Testis (tissue), 2 donors: ENCODE measurements at regions not wholly inside any gene's neighbourhood (a gene's known extent, or its start where the extent isn't known, plus 50 kb on each side); places are given as distances from the start of the nearest gene placed in this dataset.

Experiments
- DNase-seq: peaks from one replicate; pipeline ENCODE4 v3.0.0-alpha.2; 2019
- H3K27ac ChIP-seq, 2 donors: fragments of 200-600 bp; sonication (generic); one replicate each; pipeline ENCODE4 v1.5.1; 2019
- H3K27me3 ChIP-seq: fragments of 200-600 bp; sonication (generic); one replicate; pipeline ENCODE4 v1.5.1; 2019
- H3K36me3 ChIP-seq: fragments of 200-600 bp; sonication (generic); one replicate; pipeline ENCODE4 v1.5.1; 2017; ENCODE audit warnings: low read depth; ENCODE audit errors: missing control alignments
- H3K4me1 ChIP-seq: fragments of 200-600 bp; sonication (generic); one replicate; pipeline ENCODE4 v1.5.1; 2019
- H3K4me3 ChIP-seq, 2 donors: fragments of 200-600 bp; sonication (generic); one replicate each; pipeline ENCODE4 v1.5.1; 2017 to 2019
- H3K9me3 ChIP-seq: fragments of 200-600 bp; sonication (generic); one replicate; pipeline ENCODE4 v1.5.1; 2017
- POLR2A ChIP-seq: fragments of 450-650 bp; IDR thresholded peaks from one replicate; pipeline ENCODE4 v1.6.1; 2017; ENCODE audit warnings: antibody characterized with exemption, mild to moderate bottlenecking, moderate library complexity
- WGBS, 2 donors: methylation state at CpG; one replicate each; pipeline ENCODE4 v1.1.5; 2018; 5-methylcytosine and 5-hydroxymethylcytosine counted together
- intact Hi-C: fragments of 100-400 bp; cut with DNase I; formaldehyde crosslinking; loops from one replicate; pipeline ENCODE4 v1.15.1; 2023; ENCODE audit warnings: low total_unique reads
- TF ChIP-seq, protein P1 (sequence below), 3 experiments: fragments of 450-650 bp in 2 of 3; fragments of 200-600 bp in 1 of 3; sonication (generic) in 1 of 3; IDR thresholded peaks; one replicate each; pipeline ENCODE4 v1.5.1; 2016 to 2019; ENCODE audit warnings: antibody characterized with exemption in 3 of 3, mild to moderate bottlenecking in 2 of 3, moderate library complexity in 1 of 3

DNA sequence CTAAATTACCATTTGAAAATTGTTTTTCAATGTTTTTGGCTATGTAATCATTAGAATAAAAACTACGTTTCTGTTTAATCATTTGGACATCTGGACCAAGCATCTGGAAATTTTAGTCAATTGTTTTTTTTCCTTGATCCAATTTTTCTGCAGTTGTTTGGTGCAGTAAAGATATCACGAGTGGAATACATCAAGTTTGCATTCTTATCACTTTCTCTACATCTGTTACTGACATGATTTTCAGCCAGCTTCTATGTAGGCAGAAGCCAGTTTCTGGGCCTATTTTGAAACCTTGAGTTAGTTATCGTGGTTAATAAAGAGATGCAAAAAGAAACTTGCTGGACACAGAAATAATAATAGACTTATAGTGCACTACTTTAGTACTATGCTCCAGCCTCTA is 277.9 kb upstream of the ADAMTS5 start:
- DNase-seq, result no peak
- Histone ChIP-seq H3K4me3 (no peak overlapping the region), H3K4me1 (no peaks in the 10 kb centered on the region), H3K9me3 (no peaks in the 10 kb centered on the region), H3K27me3 (no peaks in the 10 kb centered on the region), H3K27ac (no peak overlapping the region), H3K36me3 (no peaks in the 10 kb centered on the region)
- 55 to 64% methylated on average over 3 of the region's 3 CpGs for WGBS, 2 donors
- no peak for TF ChIP-seq POLR2A
- TF ChIP-seq, protein P1, sequence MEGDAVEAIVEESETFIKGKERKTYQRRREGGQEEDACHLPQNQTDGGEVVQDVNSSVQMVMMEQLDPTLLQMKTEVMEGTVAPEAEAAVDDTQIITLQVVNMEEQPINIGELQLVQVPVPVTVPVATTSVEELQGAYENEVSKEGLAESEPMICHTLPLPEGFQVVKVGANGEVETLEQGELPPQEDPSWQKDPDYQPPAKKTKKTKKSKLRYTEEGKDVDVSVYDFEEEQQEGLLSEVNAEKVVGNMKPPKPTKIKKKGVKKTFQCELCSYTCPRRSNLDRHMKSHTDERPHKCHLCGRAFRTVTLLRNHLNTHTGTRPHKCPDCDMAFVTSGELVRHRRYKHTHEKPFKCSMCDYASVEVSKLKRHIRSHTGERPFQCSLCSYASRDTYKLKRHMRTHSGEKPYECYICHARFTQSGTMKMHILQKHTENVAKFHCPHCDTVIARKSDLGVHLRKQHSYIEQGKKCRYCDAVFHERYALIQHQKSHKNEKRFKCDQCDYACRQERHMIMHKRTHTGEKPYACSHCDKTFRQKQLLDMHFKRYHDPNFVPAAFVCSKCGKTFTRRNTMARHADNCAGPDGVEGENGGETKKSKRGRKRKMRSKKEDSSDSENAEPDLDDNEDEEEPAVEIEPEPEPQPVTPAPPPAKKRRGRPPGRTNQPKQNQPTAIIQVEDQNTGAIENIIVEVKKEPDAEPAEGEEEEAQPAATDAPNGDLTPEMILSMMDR (IDR thresholded peaks at IDR 0.05), result no peak
- intact Hi-C loops, result no loop called here

DNA sequence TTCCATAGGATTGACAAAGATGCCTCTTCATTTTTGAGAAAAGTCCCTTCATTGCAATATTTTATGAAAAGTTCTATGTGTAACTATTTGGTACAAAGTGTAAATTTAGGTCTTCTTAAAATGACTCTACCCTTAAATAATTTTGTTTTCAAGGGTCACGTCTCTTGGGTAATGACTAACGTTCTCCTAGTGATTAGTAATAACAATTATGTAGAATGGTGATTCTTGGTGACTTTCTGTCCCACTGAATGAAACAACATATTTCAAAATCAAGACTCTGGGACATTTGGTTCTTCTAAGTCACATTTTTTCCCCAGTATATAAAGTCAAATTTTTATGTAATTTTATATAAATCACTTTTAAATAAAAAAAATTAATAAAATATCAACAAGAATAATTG is 277.5 kb upstream of the ADAMTS5 start:
- intact Hi-C loops, result no loop called here
- Histone ChIP-seq H3K36me3 (no peaks in the 10 kb centered on the region), H3K27me3 (no peaks in the 10 kb centered on the region), H3K4me3 (no peak overlapping the region), H3K9me3 (no peaks in the 10 kb centered on the region), H3K4me1 (no peaks in the 10 kb centered on the region), H3K27ac (no peak overlapping the region)
- DNase-seq, result no peak
- WGBS, 2 donors, result 54 to 62% methylated on average over 2 of the region's 2 CpGs
- TF ChIP-seq, protein P1 (IDR thresholded peaks at IDR 0.05), result no peak
- TF ChIP-seq POLR2A, result no peak

DNA sequence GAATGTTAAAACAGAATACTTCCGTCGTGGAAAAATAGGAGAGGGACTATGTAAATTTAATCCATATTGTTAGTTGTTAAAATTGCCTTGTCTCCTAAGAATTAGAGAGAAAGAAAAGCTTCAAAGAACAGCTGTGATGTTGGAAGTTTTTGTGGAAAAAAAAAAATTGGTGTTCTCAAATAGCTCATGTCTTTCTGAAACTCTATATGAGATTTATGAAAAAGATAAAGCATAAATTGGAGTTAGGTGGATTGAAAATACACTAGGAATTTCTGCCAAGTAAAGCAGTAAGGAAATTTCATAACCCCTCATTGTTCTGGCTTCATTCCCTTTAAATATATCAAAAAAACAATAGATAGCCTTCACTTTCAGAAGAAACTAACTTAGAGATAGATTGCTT is 274.0 kb upstream of the ADAMTS5 start:
- Histone ChIP-seq H3K27ac (no peak overlapping the region), H3K4me3 (no peak overlapping the region), H3K36me3 (no peaks in the 10 kb centered on the region), H3K9me3 (no peaks in the 10 kb centered on the region), H3K27me3 (no peaks in the 10 kb centered on the region), H3K4me1 (no peaks in the 10 kb centered on the region)
- TF ChIP-seq POLR2A, result no peak
- TF ChIP-seq, protein P1 (IDR thresholded peaks at IDR 0.05), result no peak
- 73 to 80% methylated on average over 2 of the region's 2 CpGs for WGBS, 2 donors
- intact Hi-C loops, result no loop called here
- DNase-seq, result no peak

DNA sequence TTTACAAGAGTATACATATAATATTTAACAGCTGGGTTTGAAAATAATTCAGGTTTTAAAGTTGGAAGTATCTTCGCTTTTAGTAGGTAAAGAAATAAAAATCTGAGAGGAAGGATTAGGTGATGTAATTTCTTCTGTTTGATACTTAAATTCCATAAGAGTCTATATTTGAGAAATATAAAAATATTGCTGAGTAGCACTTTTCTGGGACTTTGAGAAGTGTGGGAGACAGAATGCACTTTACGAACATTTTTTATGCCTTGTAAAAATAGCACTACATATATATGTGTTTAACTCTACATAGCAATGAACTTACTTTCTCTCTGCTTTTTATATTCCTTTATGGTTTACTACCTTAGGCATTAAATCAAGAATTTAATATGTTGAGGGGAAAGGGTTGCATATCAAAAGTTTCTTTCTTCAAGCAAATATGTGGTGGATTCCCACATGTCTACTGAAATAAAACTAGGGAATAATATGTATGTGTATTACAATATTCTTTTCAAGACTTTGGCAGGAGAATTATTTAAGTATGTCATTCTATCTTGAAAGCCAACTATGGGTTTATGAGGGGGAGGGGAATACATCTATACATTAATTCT is 266.7 kb upstream of the ADAMTS5 start:
- Histone ChIP-seq H3K9me3 (no peaks in the 10 kb centered on the region), H3K36me3 (no peaks in the 10 kb centered on the region), H3K4me1 (no peaks in the 10 kb centered on the region), H3K27ac (no peak overlapping the region), H3K4me3 (no peak overlapping the region), H3K27me3 (no peaks in the 10 kb centered on the region)
- DNase-seq, result no peak
- TF ChIP-seq, protein P1 (IDR thresholded peaks at IDR 0.05), result no peak
- TF ChIP-seq POLR2A, result no peak
- intact Hi-C loops, result no loop called here
- 68 to 76% methylated on average over 2 of the region's 2 CpGs for WGBS, 2 donors

DNA sequence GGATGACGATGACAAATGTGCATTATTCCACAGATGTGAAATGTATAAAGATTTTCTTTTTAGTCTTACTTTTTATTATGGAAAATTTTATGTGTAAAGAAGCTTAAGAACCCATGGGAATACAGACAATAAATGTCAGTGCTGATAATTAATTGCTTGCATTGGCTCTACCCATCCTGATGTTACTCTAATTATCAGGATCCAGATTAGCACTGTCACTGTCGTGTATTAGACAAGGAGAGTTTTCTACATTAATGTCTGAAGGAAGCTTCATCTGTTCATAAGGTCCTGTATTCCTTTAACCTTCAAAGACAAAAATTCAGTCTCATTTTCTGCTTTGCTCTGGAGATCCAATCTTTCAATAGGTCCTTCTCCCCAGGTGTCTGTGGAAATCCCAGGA is 259.1 kb upstream of the ADAMTS5 start:
- H3K4me3 ChIP-seq, result no peak overlapping the region
- 84 to 88% methylated on average over 2 of the region's 2 CpGs for WGBS, 2 donors
- H3K9me3 ChIP-seq, result no peaks in the 10 kb centered on the region
- H3K36me3 ChIP-seq, result no peaks in the 10 kb centered on the region
- intact Hi-C loops, result no loop called here
- H3K27me3 ChIP-seq, result no peaks in the 10 kb centered on the region
- no peaks in the 10 kb centered on the region for H3K4me1 ChIP-seq
- TF ChIP-seq POLR2A, result no peak
- TF ChIP-seq, protein P1 (IDR thresholded peaks at IDR 0.05), result no peak
- no peak overlapping the region for H3K27ac ChIP-seq
- no peak for DNase-seq
